Lung (tissue), 11 donors: ENCODE measurements at regions not wholly inside any gene's neighbourhood (a gene's known extent, or its start where the extent isn't known, plus 50 kb on each side); places are given as distances from the start of the nearest gene placed in this dataset.

Experiments
- ATAC-seq: fragments of 200-7000 bp; cut with Tn5 transposase; one replicate; pipeline ENCODE4 v1.9.1; 2020; ENCODE audit warnings: moderate number of reproducible peaks; ENCODE audit not compliant: insufficient read depth, low FRiP score
- DNase-seq, 3 donors: peaks; one replicate each; pipeline ENCODE4 v3.0.0-alpha.2; 2013 to 2017
- H3K27ac ChIP-seq, 2 donors: one replicate each; pipeline ENCODE4 v1.5.1; 2013; ENCODE audit warnings: mild to moderate bottlenecking in 2 of 2, moderate library complexity in 2 of 2, control low read depth in 1 of 2, inconsistent platforms in 1 of 2, low read depth in 1 of 2, low read length in 1 of 2
- H3K27me3 ChIP-seq, 3 donors: one replicate each; pipeline ENCODE4 v1.5.1; 2013; ENCODE audit warnings: low read length in 2 of 3; ENCODE audit not compliant: control insufficient read depth in 3 of 3, insufficient read depth in 3 of 3
- H3K36me3 ChIP-seq, 4 donors: one replicate each; pipeline ENCODE4 v1.5.1; 2013; ENCODE audit warnings: low read length in 4 of 4, mild to moderate bottlenecking in 1 of 4, moderate library complexity in 1 of 4; ENCODE audit not compliant: control insufficient read depth in 4 of 4, insufficient read depth in 4 of 4
- H3K4me1 ChIP-seq, 5 donors: one replicate each; pipeline ENCODE4 v1.5.1; 2013; ENCODE audit warnings: low read length in 5 of 5, mild to moderate bottlenecking in 2 of 5, moderate library complexity in 1 of 5; ENCODE audit not compliant: control insufficient read depth in 5 of 5, insufficient read depth in 5 of 5
- H3K4me3 ChIP-seq: one replicate; pipeline ENCODE4 v1.5.1; 2013; ENCODE audit warnings: mild to moderate bottlenecking, control low read depth, moderate library complexity
- H3K9ac ChIP-seq, 2 donors: one replicate each; pipeline ENCODE4 v1.5.1; 2013; ENCODE audit warnings: low read length in 2 of 2, control low read depth in 1 of 2; ENCODE audit not compliant: insufficient read depth in 1 of 2
- H3K9me3 ChIP-seq, 4 donors: one replicate each; pipeline ENCODE4 v1.5.1; 2013; ENCODE audit warnings: low read length in 3 of 4, mild to moderate bottlenecking in 1 of 4, moderate library complexity in 1 of 4; ENCODE audit not compliant: control insufficient read depth in 4 of 4, insufficient read depth in 3 of 4
- CTCF ChIP-seq: IDR thresholded peaks from 2 replicates; pipeline ENCODE4 v1.5.1; 2012; ENCODE audit warnings: mild to moderate bottlenecking; ENCODE audit errors: control extremely low read depth, extremely low read depth
- WGBS, 2 donors: extraction: QIAGEN DNeasy Blood & Tissue Kit; methylation state at CpG; one replicate each; pipeline ENCODE4 v1.1.7; 2013; 5-methylcytosine and 5-hydroxymethylcytosine counted together
- donor health status: control.
- donor health status: control.
- donor health status: Bipolar disorder and iron deficiency.
- donor health status: healthy.
- donor health status: DM: yes; HTN: yes; CAD: no.

- peaks cover 2 to 9% (median 5%) of the 10 kb centered on the region in 4 donors for H3K9me3 ChIP-seq
- H3K4me1 ChIP-seq: peaks cover 0 to 1% (median 0%) of the 10 kb centered on the region in 5 donors
- no peak for DNase-seq
- no peak overlapping the region for H3K27ac ChIP-seq
- no peaks in the 10 kb centered on the region for H3K27me3 ChIP-seq
- WGBS, 2 donors: 91 to 97% methylated on average over 7 of the region's 7 CpGs
- TF ChIP-seq CTCF: no peak
- no peaks in the 10 kb centered on the region for H3K36me3 ChIP-seq
- no peak overlapping the region for H3K4me3 ChIP-seq
- no peak for ATAC-seq
- H3K9ac ChIP-seq: no peak overlapping the region
These were observed 105.3 kb upstream of the AMN1 start for GRCh38 chr12:31834150-31834549.

- DNase-seq (no peak), ATAC-seq (no peak)
- H3K27ac ChIP-seq: peak overlapping the region in 1 of 2 donors; percentile 47
- peaks cover 0 to 1% (median 0%) of the 10 kb centered on the region in 5 donors for H3K4me1 ChIP-seq
- peaks cover 2 to 6% (median 4%) of the 10 kb centered on the region in 4 donors for H3K9me3 ChIP-seq
- WGBS, 2 donors: 26 to 65% methylated on average over 7 of the region's 7 CpGs
- H3K27me3 ChIP-seq: no peaks in the 10 kb centered on the region
- H3K4me3 ChIP-seq: no peak overlapping the region
- H3K9ac ChIP-seq: no peak overlapping the region
- TF ChIP-seq CTCF: no peak
- H3K36me3 ChIP-seq: no peaks in the 10 kb centered on the region
These were observed 104.2 kb upstream of the AMN1 start for GRCh38 chr12:31832740-31833729.

- peaks cover under 1 to 7% (median 5%) of the 10 kb centered on the region in 4 donors for H3K9me3 ChIP-seq
- TF ChIP-seq CTCF: no peak
- H3K27me3 ChIP-seq: no peaks in the 10 kb centered on the region
- no peaks in the 10 kb centered on the region for H3K36me3 ChIP-seq
- no peak overlapping the region for H3K4me3 ChIP-seq
- DNase-seq: no peak
- H3K9ac ChIP-seq: no peak overlapping the region
- ATAC-seq: no peak
- H3K4me1 ChIP-seq: peaks cover 0 to 2% (median 0%) of the 10 kb centered on the region in 5 donors
- WGBS, 2 donors: 70 to 74% methylated on average over 2 of the region's 2 CpGs
- no peak overlapping the region for H3K27ac ChIP-seq
These were observed 99.2 kb upstream of the AMN1 start for GRCh38 chr12:31828071-31828470.
